CD4-positive, alpha-beta memory T cell (primary cell): ENCODE measurements at regions not wholly inside any gene's neighbourhood (a gene's known extent, or its start where the extent isn't known, plus 50 kb on each side); places are given as distances from the start of the nearest gene placed in this dataset.

Source experiments
- CTCF ChIA-PET: fragments of 350-600 bp; sonication (Branson Sonifier 250); formaldehyde crosslinking; loops from one replicate; lab custom pipeline; 2021; ENCODE audit warnings: inconsistent platforms; ENCODE audit not compliant: partially characterized antibody; lab: Charles Lee
- POLR2A ChIA-PET: fragments of 350-600 bp; sonication (Branson Sonifier 250); formaldehyde crosslinking; loops from one replicate; lab custom pipeline; 2021; ENCODE audit not compliant: partially characterized antibody; lab: Charles Lee
- DNase-seq, 5 donors: peaks; one replicate each; pipeline versions ENCODE4 v3.0.0 to v3.0.0-alpha.2; 2020 to 2022; ENCODE audit warnings: mixed read lengths in 1 of 5
- H3K27ac ChIP-seq: one replicate; pipeline ENCODE4 v1.7.0; 2013; ENCODE audit warnings: low read depth, low read length
- H3K27me3 ChIP-seq: 2 replicates; pipeline ENCODE4 v1.7.0; 2013; ENCODE audit warnings: mild to moderate bottlenecking, low read length, moderate library complexity; ENCODE audit not compliant: insufficient read depth
- H3K36me3 ChIP-seq: 2 replicates; pipeline ENCODE4 v1.7.0; 2013; ENCODE audit warnings: mild to moderate bottlenecking, low read length, moderate library complexity; ENCODE audit not compliant: insufficient read depth
- H3K4me1 ChIP-seq: 2 replicates; pipeline ENCODE4 v1.7.0; 2013; ENCODE audit warnings: mild to moderate bottlenecking, low read length, moderate library complexity; ENCODE audit not compliant: insufficient read depth
- H3K4me3 ChIP-seq, 2 donors: one replicate each; pipeline ENCODE4 v1.7.0; 2013; ENCODE audit warnings: low read length in 2 of 2, mild to moderate bottlenecking in 1 of 2
- H3K9me3 ChIP-seq, 2 donors: one replicate each; pipeline ENCODE4 v1.7.0; 2013; ENCODE audit warnings: low read length in 2 of 2, control low read depth in 1 of 2; ENCODE audit not compliant: control insufficient read depth in 1 of 2
- H3K27ac Mint-ChIP-seq, 7 donors: one replicate each; pipeline ENCODE4 v1.8.0; 2020 to 2021; ENCODE audit warnings: mixed read lengths in 7 of 7, mild to moderate bottlenecking in 6 of 7, inconsistent platforms in 3 of 7, moderate library complexity in 3 of 7
- H3K27me3 Mint-ChIP-seq, 2 donors: one replicate each; pipeline ENCODE4 v1.8.0; 2020 to 2021; ENCODE audit warnings: mixed read lengths in 2 of 2
- H3K36me3 Mint-ChIP-seq, 2 donors: one replicate each; pipeline ENCODE4 v1.8.0; 2020 to 2021; ENCODE audit warnings: mixed read lengths in 2 of 2, inconsistent platforms in 1 of 2, mild to moderate bottlenecking in 1 of 2
- H3K4me1 Mint-ChIP-seq, 4 donors: one replicate each; pipeline ENCODE4 v1.8.0; 2020 to 2021; ENCODE audit warnings: mixed read lengths in 4 of 4, mild to moderate bottlenecking in 1 of 4
- H3K4me3 Mint-ChIP-seq, 8 donors: one replicate each; pipeline ENCODE4 v1.8.0; 2020 to 2021; ENCODE audit warnings: mixed read lengths in 8 of 8, mild to moderate bottlenecking in 7 of 8, moderate library complexity in 6 of 8, inconsistent platforms in 3 of 8
- H3K9me3 Mint-ChIP-seq, 8 donors: one replicate each; pipeline ENCODE4 v1.8.0; 2020 to 2021; ENCODE audit warnings: mixed read lengths in 8 of 8, mild to moderate bottlenecking in 5 of 8, inconsistent platforms in 3 of 8, moderate library complexity in 1 of 8
- intact Hi-C: fragments of 100-400 bp; cut with micrococcal nuclease; formaldehyde crosslinking; loops from one replicate; pipeline ENCODE4 v1.15.1; 2023

- Histone ChIP-seq H3K4me1 (no peaks in the 10 kb centered on the region), H3K9me3 (no peaks in the 10 kb centered on the region), H3K27me3 (no peaks in the 10 kb centered on the region), H3K27ac (no peak overlapping the region), H3K4me3 (no peak overlapping the region), H3K36me3 (no peaks in the 10 kb centered on the region)
- ChIA-PET CTCF (interaction anchor here (1.6 kb wide), 1 partner anchor 959 kb away, joined by 3 read pairs; no protein-coding TSS in a partner anchor), POLR2A (no interaction called here)
- intact Hi-C loops, result no loop called here
- Mint-ChIP-seq H3K27ac (no peak overlapping the region), H3K9me3 (peaks cover 0 to 13% (median 7%) of the 10 kb centered on the region in 8 donors), H3K4me3 (no peak overlapping the region), H3K36me3 (no peaks in the 10 kb centered on the region), H3K27me3 (peaks cover 17 to 18% of the 10 kb centered on the region in 2 donors), H3K4me1 (peaks cover 0 to 4% (median 3%) of the 10 kb centered on the region in 4 donors)
- no peak for DNase-seq
Observed at GRCh38 chr10:118455181-118455695, 113.1 kb upstream of the FAM204A start.

GRCh38 chr10:118454211-118454610, 112.1 kb upstream of the FAM204A start:
- POLR2A ChIA-PET, result no interaction called here
- Histone ChIP-seq H3K4me1 (no peaks in the 10 kb centered on the region), H3K27ac (no peak overlapping the region), H3K27me3 (no peaks in the 10 kb centered on the region), H3K36me3 (no peaks in the 10 kb centered on the region), H3K4me3 (no peak overlapping the region), H3K9me3 (no peaks in the 10 kb centered on the region)
- intact Hi-C loops, result no loop called here
- H3K27ac Mint-ChIP-seq, result no peak overlapping the region
- H3K9me3 Mint-ChIP-seq, result peaks cover 0 to 13% (median 7%) of the 10 kb centered on the region in 8 donors
- H3K4me3 Mint-ChIP-seq, result no peak overlapping the region
- CTCF ChIA-PET, result interaction anchor here (1.0 to 1.6 kb wide), 2 partner anchors 11 to 958 kb away, joined by 3 read pairs; no protein-coding TSS in a partner anchor
- DNase-seq, result no peak
- peaks cover 16 to 21% of the 10 kb centered on the region in 2 donors for H3K27me3 Mint-ChIP-seq
- peaks cover 0 to under 1% (median 0%) of the 10 kb centered on the region in 4 donors for H3K4me1 Mint-ChIP-seq
- H3K36me3 Mint-ChIP-seq, result no peaks in the 10 kb centered on the region

DNA sequence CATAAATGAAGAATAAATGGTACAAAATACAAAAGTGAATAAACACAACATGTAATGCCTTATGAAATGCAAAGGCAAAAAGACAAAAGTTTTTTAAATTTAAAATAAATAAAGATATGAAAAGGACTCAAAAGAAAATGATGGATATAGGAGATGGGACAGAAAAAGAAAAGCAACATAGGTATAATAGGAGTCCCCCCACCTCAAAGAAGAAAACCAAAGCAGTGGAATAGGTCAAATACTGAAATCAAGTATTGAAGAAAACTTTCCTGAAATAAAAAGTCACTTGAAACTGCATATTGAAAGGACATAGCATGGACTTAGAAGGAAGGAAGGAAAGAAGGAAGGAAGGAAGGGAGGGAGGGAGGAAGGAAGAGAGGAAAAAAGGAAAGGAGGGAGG, 110.0 kb upstream of the FAM204A start:
- Histone ChIP-seq H3K4me1 (no peaks in the 10 kb centered on the region), H3K4me3 (no peak overlapping the region), H3K27ac (no peak overlapping the region), H3K9me3 (no peaks in the 10 kb centered on the region), H3K36me3 (no peaks in the 10 kb centered on the region), H3K27me3 (no peaks in the 10 kb centered on the region)
- H3K4me3 Mint-ChIP-seq, result no peak overlapping the region
- ChIA-PET POLR2A (no interaction called here), CTCF (interaction anchor here (1.0 to 1.3 kb wide), 2 partner anchors 8 to 955 kb away, joined by 3 to 8 read pairs; no protein-coding TSS in a partner anchor)
- H3K4me1 Mint-ChIP-seq, result no peaks in the 10 kb centered on the region
- intact Hi-C loops, result no loop called here
- H3K27me3 Mint-ChIP-seq, result peaks cover 25 to 26% of the 10 kb centered on the region in 2 donors
- DNase-seq, result no peak
- no peaks in the 10 kb centered on the region for H3K36me3 Mint-ChIP-seq
- no peak overlapping the region for H3K27ac Mint-ChIP-seq
- H3K9me3 Mint-ChIP-seq, result peaks cover 0 to 13% (median 7%) of the 10 kb centered on the region in 8 donors

DNA sequence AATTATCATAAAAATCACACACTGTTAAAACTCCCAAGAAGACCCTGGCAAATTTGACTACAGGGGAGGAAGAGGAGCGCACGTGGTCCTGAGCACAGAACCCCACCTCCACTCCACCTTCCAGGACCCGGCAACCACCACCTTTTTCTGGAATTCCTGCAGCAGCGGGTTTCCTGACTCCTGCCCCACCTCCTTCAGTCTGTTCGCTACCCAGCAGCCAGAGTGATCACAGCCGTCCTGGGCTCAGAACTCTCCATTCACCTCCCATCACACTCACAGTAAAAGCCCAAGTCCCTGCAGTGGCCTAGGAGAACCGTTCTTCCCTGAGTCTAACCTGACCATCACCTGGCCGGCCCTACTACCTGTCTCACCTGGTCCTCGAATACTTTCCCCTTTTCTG, 107.4 kb upstream of the FAM204A start:
- Mint-ChIP-seq H3K4me3 (no peak overlapping the region), H3K27me3 (peaks cover 22 to 28% of the 10 kb centered on the region in 2 donors), H3K9me3 (peaks cover 0 to 13% (median 7%) of the 10 kb centered on the region in 8 donors), H3K27ac (no peak overlapping the region), H3K36me3 (no peaks in the 10 kb centered on the region), H3K4me1 (no peaks in the 10 kb centered on the region)
- Histone ChIP-seq H3K4me3 (no peak overlapping the region), H3K27me3 (no peaks in the 10 kb centered on the region), H3K36me3 (no peaks in the 10 kb centered on the region), H3K27ac (no peak overlapping the region), H3K4me1 (no peaks in the 10 kb centered on the region), H3K9me3 (no peaks in the 10 kb centered on the region)
- intact Hi-C loops, result no loop called here
- no peak for DNase-seq
- ChIA-PET POLR2A (no interaction called here), CTCF (interaction anchor here (5.1 kb wide), 1 partner anchor 9 kb away, joined by 27 read pairs; no protein-coding TSS in a partner anchor)

DNA sequence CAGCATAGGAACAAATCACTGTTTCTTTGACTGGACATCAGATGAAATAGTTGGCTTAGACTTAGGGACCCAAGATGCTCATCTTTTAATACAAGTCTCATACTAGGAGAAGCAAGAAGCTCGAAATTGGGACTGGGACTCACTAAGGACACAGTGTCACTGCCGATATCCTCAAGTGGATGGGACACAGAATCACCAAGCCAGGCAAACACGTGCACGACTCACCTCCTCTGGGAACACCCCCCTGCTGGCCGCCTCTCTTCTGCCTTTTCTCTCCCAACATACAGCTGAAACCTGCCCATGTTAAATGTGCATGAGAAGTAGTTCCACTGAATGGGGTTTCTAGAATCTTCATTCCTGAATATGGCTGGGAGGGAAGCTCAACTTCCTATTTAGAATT, 106.6 kb upstream of the FAM204A start:
- ChIA-PET CTCF (interaction anchor here (5.1 kb wide), 1 partner anchor 10 kb away, joined by 27 read pairs; no protein-coding TSS in a partner anchor), POLR2A (no interaction called here)
- Histone ChIP-seq H3K27me3 (no peaks in the 10 kb centered on the region), H3K9me3 (no peaks in the 10 kb centered on the region), H3K4me1 (no peaks in the 10 kb centered on the region), H3K36me3 (no peaks in the 10 kb centered on the region), H3K4me3 (no peak overlapping the region), H3K27ac (no peak overlapping the region)
- Mint-ChIP-seq H3K9me3 (peaks cover 0 to 13% (median 7%) of the 10 kb centered on the region in 8 donors), H3K4me3 (no peak overlapping the region), H3K27ac (no peak overlapping the region), H3K36me3 (no peaks in the 10 kb centered on the region), H3K4me1 (no peaks in the 10 kb centered on the region), H3K27me3 (peaks cover 28% of the 10 kb centered on the region in 2 donors)
- intact Hi-C loops, result no loop called here
- no peak for DNase-seq

DNA sequence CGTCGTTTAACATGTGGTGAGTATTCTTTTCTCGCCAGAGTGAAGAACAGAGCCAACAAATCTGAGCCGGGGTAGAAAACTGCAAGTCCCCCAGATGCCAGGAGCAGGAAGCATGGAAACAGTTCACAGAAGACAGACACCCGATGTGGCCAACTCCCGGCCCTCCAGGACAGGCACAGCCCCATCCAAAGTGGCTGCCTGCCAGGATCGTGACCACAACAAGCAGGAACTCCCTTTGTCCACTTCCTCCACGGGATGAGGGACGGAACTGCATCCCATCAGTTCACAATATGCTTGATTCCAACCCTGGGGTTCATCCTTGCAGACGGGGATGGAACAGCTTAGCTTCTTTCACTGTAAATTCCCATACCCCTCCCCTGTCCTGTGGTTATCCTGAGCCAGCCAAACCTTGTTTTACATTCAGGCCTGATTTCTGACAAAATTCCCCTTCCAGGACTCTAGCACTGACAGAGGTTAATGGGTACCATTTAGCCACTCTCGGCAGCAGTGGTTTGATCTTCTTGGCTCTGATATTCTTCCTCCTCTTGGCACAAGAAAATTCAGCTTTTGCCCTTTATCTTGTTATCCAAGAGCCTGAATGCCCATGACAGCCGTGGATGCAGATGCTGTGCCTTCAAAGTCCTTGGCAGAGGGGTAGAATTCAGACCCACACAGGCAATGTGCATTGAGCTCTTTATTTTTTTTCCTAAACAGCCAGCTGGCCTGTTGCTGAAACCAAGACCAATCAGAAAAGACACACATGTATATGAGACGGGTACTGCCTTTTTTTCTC, 105.5 kb upstream of the FAM204A start:
- Mint-ChIP-seq H3K36me3 (no peaks in the 10 kb centered on the region), H3K4me1 (no peaks in the 10 kb centered on the region), H3K27me3 (peaks cover 28% of the 10 kb centered on the region in 2 donors), H3K9me3 (peaks cover 0 to 13% (median 7%) of the 10 kb centered on the region in 8 donors), H3K27ac (no peak overlapping the region), H3K4me3 (no peak overlapping the region)
- no peak overlapping the region for H3K27ac ChIP-seq
- no peak for DNase-seq
- H3K9me3 ChIP-seq, result no peaks in the 10 kb centered on the region
- H3K27me3 ChIP-seq, result no peaks in the 10 kb centered on the region
- intact Hi-C loops, result no loop called here
- no peak overlapping the region for H3K4me3 ChIP-seq
- CTCF ChIA-PET, result interaction anchor here (0.5 to 5.1 kb wide), 2 partner anchors 11 to 14 kb away, joined by 3 to 27 read pairs; no protein-coding TSS in a partner anchor
- no peaks in the 10 kb centered on the region for H3K36me3 ChIP-seq
- POLR2A ChIA-PET, result no interaction called here
- H3K4me1 ChIP-seq, result no peaks in the 10 kb centered on the region

DNA sequence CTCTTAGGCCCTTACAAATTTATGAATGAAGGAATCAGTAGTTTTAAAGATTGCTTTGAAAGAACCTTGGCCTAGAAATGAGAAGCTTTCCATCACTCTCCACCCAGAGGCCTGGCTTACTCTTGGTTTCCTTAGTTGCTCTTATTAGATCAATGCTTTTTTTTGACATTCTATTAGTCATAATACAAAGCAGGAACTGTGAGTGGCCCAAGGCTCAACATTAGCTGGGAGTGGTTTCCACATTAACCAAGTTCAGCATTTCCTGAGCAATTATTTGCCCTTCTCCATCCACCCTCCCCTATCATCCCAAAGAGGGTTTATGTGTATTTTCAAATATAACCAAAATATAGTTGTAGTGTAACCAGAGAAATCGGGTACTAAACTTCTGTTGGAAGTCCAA, 103.4 kb upstream of the FAM204A start:
- Mint-ChIP-seq H3K4me3 (no peak overlapping the region), H3K27ac (no peak overlapping the region), H3K36me3 (no peaks in the 10 kb centered on the region), H3K27me3 (peaks cover 28 to 29% of the 10 kb centered on the region in 2 donors), H3K9me3 (peaks cover 0 to 2% (median 0%) of the 10 kb centered on the region in 8 donors), H3K4me1 (no peaks in the 10 kb centered on the region)
- intact Hi-C loops, result no loop called here
- DNase-seq, result no peak
- H3K36me3 ChIP-seq, result no peaks in the 10 kb centered on the region
- no peak overlapping the region for H3K4me3 ChIP-seq
- no peak overlapping the region for H3K27ac ChIP-seq
- no peaks in the 10 kb centered on the region for H3K9me3 ChIP-seq
- no peaks in the 10 kb centered on the region for H3K27me3 ChIP-seq
- POLR2A ChIA-PET, result no interaction called here
- CTCF ChIA-PET, result interaction anchor here (1.7 to 5.1 kb wide), 2 partner anchors 13 to 14 kb away, joined by 7 to 27 read pairs; no protein-coding TSS in a partner anchor
- H3K4me1 ChIP-seq, result no peaks in the 10 kb centered on the region
